ENCODE measurements at regions not wholly inside any gene's neighbourhood (a gene's known extent, or its start where the extent isn't known, plus 50 kb on each side); places are given as distances from the start of the nearest gene placed in this dataset.
"Not testable (repeated sequence)": the region's sequence is repeated elsewhere in the genome, so short reads cannot be mapped to it uniquely, and the experiment has no call there.

DNA sequence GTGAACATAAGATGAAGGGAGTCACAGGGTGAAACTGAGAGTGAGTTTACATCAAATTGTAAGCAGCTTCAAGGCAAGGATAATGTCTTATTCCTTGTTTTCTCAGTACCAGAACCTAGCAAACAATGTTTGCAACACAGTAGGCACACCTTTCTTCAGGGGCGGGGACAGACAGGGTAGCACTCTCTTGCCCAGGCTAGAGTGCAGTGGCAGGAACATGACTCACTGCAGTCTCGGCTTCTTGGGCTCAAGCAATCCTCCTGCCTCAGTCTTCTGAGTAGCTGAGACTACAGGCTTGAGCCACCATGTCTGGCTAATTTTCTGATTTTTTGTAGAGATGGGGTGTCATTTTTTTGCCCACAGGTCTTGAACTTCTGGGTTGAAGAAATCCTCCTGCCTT, 299.8 kb downstream of the CD83 start:
- Histone ChIP-seq H3K9me3 (no peaks in the 10 kb centered on the region), H3F3A (replicated peaks; ENCODE audit: insufficient read depth) (no peaks in the 10 kb centered on the region), H3K4me2 (no peak overlapping the region), H3K4me1 (ENCODE audit: control insufficient read depth in 1 of 2, insufficient read depth in 2 of 2, low read depth in 1 of 2, low read length in 1 of 2) (no peaks in the 10 kb centered on the region), H3K79me2 (ENCODE audit: insufficient read depth) (no peaks in the 10 kb centered on the region), H3K4me3 (ENCODE audit: low read depth in 2 of 2, low read length in 1 of 2) (no peak overlapping the region), H3K9me2 (no peaks in the 10 kb centered on the region), H3K27ac (ENCODE audit: low read depth in 2 of 2, low read length in 1 of 2) (no peak overlapping the region), H2AFZ (ENCODE audit: low read depth) (no peak overlapping the region), H4K20me1 (ENCODE audit: insufficient read depth) (no peaks in the 10 kb centered on the region), H3K27me3 (ENCODE audit: insufficient read depth) (no peaks in the 10 kb centered on the region), H3K36me3 (replicated peaks in 1 of 2; ENCODE audit: control insufficient read depth in 1 of 2, insufficient read depth in 2 of 2, low read length in 1 of 2) (no peaks in the 10 kb centered on the region), H3K9ac (no peak overlapping the region)
- WGBS (ENCODE audit: low lambda C conversion rate), result 17% methylated on average over 1 of the region's 2 CpGs
- TF ChIP-seq TCF12 (IDR thresholded peaks at IDR 0.05), result no peak
- POLR2A ChIA-PET, result no interaction called here
- CTCF ChIA-PET, result no interaction called here
- no peak for DNase-seq

DNA sequence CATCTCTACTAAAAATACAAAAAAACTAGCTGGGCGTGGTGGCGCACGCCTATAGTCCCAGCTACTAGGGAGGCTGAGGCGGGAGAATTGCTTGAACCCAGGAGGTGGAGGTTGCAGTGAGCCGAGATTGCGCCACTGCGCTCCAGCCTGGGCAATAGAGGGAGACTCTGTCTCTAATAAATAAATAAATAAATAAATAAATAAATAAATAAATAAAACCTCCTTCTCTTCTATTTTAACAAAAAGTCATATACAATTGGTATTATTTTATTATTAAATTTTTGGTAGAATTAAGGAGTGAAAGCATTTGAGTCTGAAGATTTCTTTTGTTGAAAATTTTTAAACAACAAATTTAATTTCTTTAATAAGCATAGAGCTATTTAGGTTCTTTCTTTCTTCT, 301.7 kb downstream of the CD83 start:
- DNase-seq; H3K27ac ChIP-seq (ENCODE audit: low read depth in 2 of 2, low read length in 1 of 2); H3F3A ChIP-seq (replicated peaks; ENCODE audit: insufficient read depth); H3K36me3 ChIP-seq (replicated peaks in 1 of 2; ENCODE audit: control insufficient read depth in 1 of 2, insufficient read depth in 2 of 2, low read length in 1 of 2); H3K9me2 ChIP-seq; H2AFZ ChIP-seq (ENCODE audit: low read depth); H3K27me3 ChIP-seq (ENCODE audit: insufficient read depth); H3K4me2 ChIP-seq; POLR2A ChIA-PET; H3K4me3 ChIP-seq (ENCODE audit: low read depth in 2 of 2, low read length in 1 of 2); H3K9me3 ChIP-seq; H4K20me1 ChIP-seq (ENCODE audit: insufficient read depth); CTCF ChIA-PET; H3K4me1 ChIP-seq (ENCODE audit: control insufficient read depth in 1 of 2, insufficient read depth in 2 of 2, low read depth in 1 of 2, low read length in 1 of 2); H3K79me2 ChIP-seq (ENCODE audit: insufficient read depth); H3K9ac ChIP-seq: not testable (repeated sequence)
- WGBS (ENCODE audit: low lambda C conversion rate), result 85% methylated on average over 7 of the region's 7 CpGs

DNA sequence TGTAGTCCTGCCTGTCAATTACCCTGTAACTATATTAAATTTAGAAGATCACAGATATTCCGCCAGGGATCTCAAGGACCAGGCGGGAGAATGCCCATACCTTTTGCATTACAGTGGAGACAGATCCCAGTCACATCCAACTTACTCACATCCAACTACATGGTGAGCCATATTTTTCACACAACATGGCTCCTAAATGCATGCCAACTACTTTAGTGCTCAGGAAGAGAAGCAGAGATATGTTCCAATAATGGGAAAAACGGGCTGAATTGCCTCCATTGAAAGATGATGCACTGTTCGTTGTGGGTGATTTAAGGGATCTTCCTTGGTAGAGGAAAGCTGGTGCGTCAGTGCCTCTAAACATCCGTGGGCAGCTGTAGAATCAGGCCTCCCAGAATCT, 304.5 kb downstream of the CD83 start:
- 47% methylated on average over 6 of the region's 6 CpGs for WGBS (ENCODE audit: low lambda C conversion rate)
- no peak overlapping the region for H3K9ac ChIP-seq
- TF ChIP-seq RFX5 (IDR thresholded peaks at IDR 0.05; ENCODE audit: low read length) (no peak), FOXJ3 (CRISPR knock-in tag; IDR thresholded peaks at IDR 0.05) (no peak), GABPA (IDR thresholded peaks at IDR 0.05; ENCODE audit: low read depth) (no peak)
- TF ChIP-seq, protein P1, sequence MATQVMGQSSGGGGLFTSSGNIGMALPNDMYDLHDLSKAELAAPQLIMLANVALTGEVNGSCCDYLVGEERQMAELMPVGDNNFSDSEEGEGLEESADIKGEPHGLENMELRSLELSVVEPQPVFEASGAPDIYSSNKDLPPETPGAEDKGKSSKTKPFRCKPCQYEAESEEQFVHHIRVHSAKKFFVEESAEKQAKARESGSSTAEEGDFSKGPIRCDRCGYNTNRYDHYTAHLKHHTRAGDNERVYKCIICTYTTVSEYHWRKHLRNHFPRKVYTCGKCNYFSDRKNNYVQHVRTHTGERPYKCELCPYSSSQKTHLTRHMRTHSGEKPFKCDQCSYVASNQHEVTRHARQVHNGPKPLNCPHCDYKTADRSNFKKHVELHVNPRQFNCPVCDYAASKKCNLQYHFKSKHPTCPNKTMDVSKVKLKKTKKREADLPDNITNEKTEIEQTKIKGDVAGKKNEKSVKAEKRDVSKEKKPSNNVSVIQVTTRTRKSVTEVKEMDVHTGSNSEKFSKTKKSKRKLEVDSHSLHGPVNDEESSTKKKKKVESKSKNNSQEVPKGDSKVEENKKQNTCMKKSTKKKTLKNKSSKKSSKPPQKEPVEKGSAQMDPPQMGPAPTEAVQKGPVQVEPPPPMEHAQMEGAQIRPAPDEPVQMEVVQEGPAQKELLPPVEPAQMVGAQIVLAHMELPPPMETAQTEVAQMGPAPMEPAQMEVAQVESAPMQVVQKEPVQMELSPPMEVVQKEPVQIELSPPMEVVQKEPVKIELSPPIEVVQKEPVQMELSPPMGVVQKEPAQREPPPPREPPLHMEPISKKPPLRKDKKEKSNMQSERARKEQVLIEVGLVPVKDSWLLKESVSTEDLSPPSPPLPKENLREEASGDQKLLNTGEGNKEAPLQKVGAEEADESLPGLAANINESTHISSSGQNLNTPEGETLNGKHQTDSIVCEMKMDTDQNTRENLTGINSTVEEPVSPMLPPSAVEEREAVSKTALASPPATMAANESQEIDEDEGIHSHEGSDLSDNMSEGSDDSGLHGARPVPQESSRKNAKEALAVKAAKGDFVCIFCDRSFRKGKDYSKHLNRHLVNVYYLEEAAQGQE (IDR thresholded peaks at IDR 0.05; ENCODE audit: low read depth, low read length), result no peak
- H3K27ac ChIP-seq (ENCODE audit: low read depth in 2 of 2, low read length in 1 of 2), result no peak overlapping the region
- no peaks in the 10 kb centered on the region for H4K20me1 ChIP-seq (ENCODE audit: insufficient read depth)
- H3K4me1 ChIP-seq (ENCODE audit: control insufficient read depth in 1 of 2, insufficient read depth in 2 of 2, low read depth in 1 of 2, low read length in 1 of 2), result no peaks in the 10 kb centered on the region
- no peaks in the 10 kb centered on the region for H3F3A ChIP-seq (replicated peaks; ENCODE audit: insufficient read depth)
- no peak overlapping the region for H3K4me2 ChIP-seq
- POLR2A ChIA-PET, result no interaction called here
- no peaks in the 10 kb centered on the region for H3K36me3 ChIP-seq (replicated peaks in 1 of 2; ENCODE audit: control insufficient read depth in 1 of 2, insufficient read depth in 2 of 2, low read length in 1 of 2)
- H3K79me2 ChIP-seq (ENCODE audit: insufficient read depth), result no peaks in the 10 kb centered on the region
- H3K9me3 ChIP-seq, result no peaks in the 10 kb centered on the region
- no peak overlapping the region for H2AFZ ChIP-seq (ENCODE audit: low read depth)
- CTCF ChIA-PET, result no interaction called here
- H3K4me3 ChIP-seq (ENCODE audit: low read depth in 2 of 2, low read length in 1 of 2), result no peak overlapping the region
- H3K27me3 ChIP-seq (ENCODE audit: insufficient read depth), result no peaks in the 10 kb centered on the region
- no peak for DNase-seq
- no peaks in the 10 kb centered on the region for H3K9me2 ChIP-seq

Measured in SK-N-SH (cell line).